ENCODE measurements at regions not wholly inside any gene's neighbourhood (a gene's known extent, or its start where the extent isn't known, plus 50 kb on each side); places are given as distances from the start of the nearest gene placed in this dataset.
"Not testable (repeated sequence)": the region's sequence is repeated elsewhere in the genome, so short reads cannot be mapped to it uniquely, and the experiment has no call there.

DNA sequence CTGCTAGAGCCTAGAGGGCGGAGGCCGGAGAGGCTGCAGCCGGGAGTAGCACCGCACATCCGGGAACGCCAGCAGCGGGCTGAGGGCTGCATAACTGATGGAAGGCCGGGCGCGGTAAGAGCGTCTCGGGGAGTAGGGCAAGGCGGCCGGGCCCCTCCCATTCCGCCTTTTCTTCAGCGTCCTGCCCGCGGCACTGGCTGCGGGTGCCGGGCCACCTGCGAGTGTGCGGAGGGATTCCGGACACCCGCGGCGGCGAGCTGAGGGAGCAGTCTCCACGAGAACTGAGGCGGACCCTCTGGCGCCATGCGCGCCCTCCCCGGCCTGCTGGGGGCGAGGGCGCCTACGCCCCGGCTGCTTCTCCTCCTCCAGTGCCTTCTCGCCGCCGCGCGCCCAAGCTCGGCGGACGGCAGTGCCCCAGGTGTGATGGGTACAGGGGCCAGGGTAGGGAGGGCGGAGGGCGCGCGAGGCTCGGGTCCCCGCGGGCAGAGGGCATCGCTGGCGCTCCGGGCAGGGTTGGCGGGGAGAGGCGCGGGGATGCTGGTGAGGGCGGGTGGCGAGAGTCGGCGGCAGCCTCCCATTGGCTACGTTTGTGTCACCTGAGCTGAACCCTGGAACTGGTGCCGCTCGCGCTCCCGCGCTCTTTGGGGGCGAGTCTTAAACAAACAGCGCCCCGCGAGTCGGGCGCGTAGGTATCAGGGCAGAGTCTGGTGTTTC lies 334.4 kb downstream of the SRGAP2C start:
- DNase-seq (ENCODE audit: low spot score) = no peak

DNA sequence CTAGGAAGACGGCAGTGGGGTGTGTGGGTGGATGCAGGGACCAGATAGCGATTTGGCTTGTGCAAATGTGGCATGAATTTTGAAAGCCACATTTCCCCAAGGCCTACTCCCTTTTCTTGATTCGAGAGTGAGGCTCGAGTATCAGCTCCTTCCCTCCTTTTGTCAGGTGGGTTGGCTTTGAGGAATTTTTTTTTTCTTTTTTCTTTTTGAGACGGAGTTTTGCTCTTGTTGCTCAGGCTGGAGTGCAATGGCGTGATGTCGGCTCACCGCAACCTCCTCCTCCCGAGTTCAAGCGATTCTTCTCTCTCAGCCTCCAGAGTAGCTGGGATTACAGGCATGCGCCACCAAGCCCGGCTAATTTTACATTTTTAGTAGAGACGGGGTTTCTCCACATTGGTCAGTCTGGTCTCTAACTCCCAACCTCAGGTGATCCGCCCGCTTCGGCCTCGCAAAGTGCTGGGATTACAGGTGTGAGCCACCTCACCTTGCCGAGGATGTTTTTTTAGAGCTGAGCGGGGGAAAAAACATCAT lies 335.0 kb downstream of the SRGAP2C start:
- not testable (repeated sequence) for DNase-seq (ENCODE audit: low spot score)

DNA sequence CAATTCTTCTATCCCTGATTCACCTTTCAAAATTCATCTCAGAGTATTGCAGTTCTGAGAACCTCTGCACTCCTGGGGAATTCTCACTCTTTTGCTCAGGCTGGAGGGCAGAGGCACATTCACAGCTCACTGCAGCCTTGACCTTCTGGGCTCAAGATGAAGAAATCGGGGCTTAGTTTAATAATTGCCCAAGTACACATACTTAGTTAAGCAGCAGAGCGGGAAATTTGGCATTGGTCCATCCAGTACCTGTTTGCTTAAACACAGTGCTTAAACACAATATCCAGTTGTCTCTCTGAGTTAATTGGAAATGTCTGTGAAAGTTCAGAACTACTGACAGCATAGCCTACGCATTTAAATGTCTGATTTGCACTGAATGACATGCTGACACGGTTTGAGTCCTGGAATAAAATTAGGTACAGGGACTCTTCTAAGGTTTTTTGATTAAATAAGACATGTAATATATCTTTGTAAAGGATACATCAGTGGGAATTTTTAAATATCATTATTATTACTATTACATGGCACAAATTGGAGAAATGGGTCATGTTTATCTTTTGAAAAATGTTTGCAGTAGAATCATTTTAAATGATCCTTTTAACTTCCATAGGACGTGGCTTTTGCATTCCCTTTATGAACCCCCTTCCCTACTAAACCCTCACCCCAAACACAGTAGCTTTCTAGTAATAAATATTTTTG lies 337.4 kb downstream of the SRGAP2C start:
- DNase-seq (ENCODE audit: low spot score) = no peak

DNA sequence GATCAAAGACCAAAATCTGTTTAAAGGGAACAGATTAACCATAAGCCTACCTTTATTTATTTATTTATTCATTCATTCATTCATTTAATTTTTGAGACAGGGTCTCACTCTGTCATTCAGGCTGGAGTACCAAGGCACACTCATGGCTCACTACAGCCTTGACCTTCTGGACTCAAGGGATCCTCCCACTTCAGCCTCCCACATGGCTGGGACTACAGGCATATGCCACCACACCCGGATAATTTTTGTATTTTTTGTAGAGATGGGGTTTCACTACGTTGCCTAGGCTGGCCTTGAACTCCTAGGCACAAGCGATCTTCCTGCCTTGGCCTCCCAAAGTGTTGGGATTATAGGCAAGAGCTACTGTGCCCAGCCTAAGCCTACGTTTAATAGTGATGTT lies 338.3 kb downstream of the SRGAP2C start:
- DNase-seq (ENCODE audit: low spot score) = not testable (repeated sequence)

DNA sequence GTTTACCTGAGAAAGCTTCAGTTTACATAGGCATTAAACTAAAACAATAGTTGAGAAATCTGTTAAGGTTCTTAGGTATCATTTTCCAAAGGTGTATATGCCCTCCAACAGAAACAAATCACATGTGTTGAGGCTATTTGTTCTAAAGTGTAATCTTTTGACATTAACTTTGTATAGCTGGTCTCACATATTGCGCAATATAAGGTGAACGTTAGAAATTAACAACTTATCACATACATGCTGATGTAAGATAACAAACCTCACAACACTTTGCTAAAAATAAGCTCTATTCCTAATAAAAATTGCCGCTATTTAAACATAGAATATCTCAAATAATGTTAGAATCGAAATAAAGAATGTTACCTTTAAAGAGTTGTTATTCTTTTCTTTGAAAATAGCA lies 340.6 kb downstream of the SRGAP2C start:
- no peak for DNase-seq (ENCODE audit: low spot score)

DNA sequence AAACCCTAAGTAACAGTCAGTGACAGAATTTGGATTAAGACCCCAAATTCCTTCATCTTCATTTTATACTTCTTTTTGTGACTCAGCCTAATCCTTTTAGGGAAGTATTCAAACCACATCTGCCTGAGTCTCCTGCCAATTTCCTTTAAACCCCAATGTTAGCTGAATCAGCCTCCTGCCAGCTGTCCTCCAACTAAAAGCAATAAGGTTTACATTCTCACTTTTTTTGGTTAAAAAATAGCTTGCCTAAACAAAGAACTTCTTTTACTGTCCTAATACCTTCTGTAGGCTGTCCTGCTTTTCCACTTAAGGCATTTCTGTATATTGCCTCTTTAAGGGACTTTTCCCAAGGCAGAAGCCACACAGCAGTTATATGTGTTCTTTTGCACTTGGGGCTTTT lies 344.2 kb downstream of the SRGAP2C start:
- DNase-seq (ENCODE audit: low spot score) = not testable (repeated sequence)

DNA sequence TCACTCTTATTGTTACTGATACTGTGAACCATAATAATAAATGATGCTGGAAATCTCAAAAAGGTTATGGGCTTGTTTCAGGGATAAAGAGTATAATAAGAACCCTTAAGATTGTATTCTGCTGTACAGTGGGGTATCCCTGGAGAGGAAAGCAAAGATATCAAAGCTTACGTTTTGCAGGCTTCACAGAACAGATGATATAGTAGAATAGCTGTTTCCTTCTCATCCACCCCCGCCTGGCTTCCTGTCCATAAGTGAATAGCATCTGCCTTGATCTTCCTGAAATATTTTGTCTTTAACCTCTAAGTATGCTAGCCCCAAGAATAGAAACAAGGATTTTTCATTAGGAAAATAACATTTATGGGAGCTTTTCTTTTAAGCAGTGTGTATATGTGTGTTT lies 345.3 kb downstream of the SRGAP2C start:
- not testable (repeated sequence) for DNase-seq (ENCODE audit: low spot score)

DNA sequence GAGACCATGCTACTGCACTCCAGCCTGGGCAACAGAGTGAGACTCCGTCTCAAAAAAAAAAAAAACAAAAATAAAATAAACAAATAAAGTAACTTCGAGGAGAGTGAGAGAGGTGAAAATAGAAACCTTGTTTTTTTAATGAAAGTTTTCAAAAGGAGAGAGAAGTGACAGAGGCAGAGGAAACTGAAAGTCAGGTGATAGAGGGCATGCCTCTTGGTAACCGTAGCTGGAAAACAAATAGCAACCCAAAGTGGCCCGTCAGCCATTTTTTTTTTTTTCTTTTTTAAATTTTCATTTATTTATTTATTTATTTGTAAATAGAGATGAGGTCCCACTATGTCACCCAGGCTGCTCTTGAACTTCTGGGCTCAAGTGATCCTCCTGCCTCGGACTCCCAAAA lies 347.0 kb downstream of the SRGAP2C start:
- not testable (repeated sequence) for DNase-seq (ENCODE audit: low spot score)

DNA sequence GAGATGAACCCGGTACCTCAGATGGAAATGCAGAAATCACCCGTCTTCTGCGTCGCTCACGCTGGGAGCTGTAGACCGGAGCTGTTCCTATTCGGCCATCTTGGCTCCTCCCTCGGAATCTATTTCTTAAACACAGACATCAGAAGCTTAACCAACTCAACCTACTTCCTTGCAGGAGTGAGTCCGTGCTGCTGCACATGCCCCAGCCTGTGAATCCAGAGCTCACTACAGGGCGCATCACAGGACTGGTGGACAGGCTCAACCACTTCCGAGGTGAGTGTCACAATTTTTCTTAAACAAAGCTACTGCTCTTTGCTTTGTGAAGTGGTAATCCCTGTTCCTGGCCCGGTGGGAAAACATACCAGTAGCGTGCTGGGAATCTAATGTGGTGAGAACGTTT lies 353.4 kb downstream of the SRGAP2C start:
- not testable (repeated sequence) for DNase-seq (ENCODE audit: low spot score)

DNA sequence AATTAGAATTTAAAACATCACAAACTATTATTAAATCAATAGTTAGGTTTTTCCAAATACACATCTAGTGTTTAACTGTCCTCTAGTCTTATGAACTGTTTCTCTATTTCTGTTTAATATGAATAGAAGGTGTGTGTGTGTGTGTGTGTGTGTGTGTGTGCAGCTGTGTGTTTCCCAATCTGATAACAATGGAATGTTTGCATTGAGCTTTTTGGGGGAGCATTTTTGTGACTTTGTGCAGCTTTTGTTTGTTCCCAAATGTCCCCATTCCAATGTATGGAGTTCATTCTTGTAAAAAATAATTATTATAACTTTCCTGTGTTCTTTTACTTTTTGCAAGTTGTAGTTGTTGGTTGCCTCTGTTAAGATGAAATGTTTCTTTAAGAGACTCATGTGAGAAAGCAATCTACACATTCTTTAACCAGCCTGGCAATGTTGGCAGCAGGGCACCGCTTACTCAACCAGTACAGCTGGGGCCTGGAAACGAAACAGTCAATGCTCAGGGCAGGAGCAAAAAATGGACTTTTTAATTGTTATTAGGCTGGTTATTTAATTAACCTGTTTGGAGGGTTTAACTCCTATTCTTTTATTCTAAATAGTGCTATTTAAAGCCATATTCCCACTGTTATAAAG lies 354.3 kb downstream of the SRGAP2C start:
- no peak for DNase-seq (ENCODE audit: low spot score)

DNA sequence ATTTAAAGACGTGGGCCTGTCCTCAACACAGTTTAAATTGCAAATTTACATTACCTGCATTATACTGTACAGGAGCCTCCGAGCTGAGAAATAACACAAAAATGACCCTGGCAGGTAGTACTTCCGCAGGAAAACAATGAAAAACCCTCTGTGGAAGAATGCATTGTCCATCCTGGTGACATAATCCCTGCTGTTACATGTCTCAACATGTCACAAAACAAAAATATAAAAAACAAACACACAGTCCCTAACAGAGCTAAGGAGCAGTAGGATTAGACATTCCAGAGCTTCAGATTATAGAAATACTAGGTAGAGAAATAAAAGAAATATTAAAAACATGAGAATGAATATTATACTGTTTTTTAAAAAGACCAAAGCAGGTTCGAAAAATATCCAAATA lies 359.2 kb downstream of the SRGAP2C start:
- not testable (repeated sequence) for DNase-seq (ENCODE audit: low spot score)

DNA sequence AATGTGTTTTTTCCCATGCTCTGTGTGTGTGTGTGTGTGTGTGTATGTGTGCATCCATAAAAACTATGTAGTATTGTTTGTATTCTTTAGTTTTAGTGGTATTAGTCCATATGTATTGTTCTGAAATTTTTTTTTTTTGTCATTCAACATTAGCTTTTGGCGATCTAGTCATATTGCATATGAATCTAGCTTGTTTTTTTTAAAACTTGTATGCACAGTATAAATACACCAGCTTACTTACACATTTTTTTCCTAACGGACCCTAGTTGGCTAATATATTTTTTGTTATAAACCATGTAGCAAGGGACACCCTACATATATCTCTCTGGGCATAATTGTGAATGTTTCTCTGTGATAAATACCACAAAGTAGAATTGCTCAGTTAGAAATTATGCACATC lies 359.7 kb downstream of the SRGAP2C start:
- no peak for DNase-seq (ENCODE audit: low spot score)

DNA sequence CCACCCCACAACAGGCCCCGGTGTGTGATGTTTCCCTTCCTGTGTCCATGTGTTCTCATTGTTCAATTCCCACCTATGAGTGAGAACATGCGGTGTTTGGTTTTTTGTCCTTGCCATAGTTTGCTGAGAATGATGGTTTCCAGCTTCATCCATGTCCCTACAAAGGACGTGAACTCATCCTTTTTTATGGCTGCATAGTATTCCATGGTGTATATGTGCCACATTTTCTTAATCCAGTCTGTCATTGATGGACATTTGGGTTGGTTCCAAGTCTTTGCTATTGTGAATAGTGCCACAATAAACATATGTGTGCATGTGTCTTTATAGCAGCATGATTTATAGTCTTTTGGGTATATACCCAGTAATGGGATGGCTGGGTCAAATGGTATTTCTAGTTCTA lies 361.1 kb downstream of the SRGAP2C start:
- not testable (repeated sequence) for DNase-seq (ENCODE audit: low spot score)

DNA sequence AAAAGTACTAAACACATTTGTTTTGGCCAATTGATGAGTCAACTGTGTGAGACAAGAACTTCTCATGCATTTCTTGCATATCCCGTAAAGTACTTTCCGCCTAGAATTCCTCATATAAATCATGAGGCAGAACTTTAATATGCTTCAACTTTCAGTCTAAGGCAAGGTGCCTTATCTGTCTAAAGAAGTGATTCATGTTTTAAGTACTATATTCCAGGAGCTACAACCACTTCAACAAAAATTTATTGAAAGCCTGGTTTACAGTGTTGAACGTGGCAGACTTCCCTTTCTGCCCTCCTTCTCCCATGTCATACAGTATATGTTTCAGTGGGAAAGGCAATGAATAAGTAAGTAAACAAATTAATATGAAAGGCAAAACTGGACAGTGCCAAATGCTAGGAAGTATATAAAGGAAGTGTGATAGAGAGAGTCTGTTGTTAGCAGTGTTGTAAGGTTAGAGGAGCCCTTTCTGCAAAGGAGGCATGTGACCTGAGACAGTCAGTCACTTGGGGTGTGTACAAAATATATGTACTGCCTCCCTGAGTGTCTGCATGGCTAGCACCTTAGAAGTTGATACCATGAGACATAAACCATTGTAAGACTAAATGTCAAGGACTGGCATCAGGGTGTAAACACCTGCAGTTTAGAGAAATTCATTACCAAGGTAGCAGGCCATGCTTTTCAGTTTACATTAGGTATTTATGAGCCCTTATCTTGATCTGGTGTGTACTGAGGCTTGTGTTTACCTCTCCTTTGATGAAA lies 362.2 kb downstream of the SRGAP2C start:
- DNase-seq (ENCODE audit: low spot score) = peak; percentile 13

DNA sequence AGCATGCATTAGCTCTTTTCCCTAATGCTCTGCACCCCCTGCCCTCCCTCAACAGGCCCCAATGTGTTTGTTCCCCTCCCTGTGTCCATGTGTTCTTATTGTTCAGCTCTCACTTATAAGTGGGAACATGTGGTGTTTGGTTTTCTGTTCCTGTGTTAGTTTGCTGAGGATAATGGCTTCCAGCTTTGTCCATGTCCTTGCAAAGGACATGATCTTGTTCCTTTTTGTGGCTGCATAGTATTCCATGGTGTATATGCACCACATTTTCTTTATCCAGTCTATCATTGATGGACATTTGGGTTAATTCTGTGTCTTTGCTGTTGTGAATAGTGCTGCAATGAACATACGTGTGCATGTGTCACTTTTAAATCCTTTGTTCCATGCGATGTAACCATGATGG lies 363.0 kb downstream of the SRGAP2C start:
- not testable (repeated sequence) for DNase-seq (ENCODE audit: low spot score)

DNA sequence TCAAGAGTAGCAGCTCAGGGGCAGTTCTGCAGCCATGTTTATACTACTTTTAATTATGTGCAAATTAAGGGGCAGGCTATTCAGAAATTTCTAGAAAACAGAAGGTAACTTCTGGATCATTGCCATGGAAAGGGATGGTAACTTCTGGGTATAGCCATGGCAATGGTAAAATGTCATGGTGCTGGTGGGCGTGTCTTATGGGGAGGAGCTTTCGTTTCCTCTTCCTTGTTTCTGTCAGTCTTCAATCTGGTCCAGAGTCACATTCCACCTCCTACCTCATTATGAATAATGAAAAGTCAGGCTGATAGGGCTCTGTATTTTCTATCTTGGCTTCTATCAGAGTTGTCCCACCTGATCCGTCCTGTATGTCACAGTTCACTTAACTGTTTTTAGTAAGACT lies 366.0 kb downstream of the SRGAP2C start:
- DNase-seq (ENCODE audit: low spot score) = not testable (repeated sequence)

DNA sequence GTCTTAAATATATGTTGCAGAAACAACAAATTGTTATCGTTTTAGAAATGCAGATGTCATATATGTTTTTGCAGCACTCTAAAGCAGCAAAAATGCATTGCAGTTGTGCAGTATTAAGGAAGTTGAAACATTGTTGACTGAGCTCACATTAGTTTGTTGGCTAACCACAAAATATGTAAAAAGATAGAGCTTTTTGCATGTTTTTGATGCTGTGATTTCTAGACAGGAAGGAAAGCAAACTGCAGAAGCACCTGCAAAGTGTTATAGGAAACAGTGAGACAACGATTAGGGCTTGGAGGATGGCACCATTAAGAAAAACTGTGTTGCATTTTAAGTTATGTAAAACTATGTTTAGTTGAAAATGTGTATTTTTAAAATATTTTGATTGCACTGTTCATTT lies 366.7 kb downstream of the SRGAP2C start:
- DNase-seq (ENCODE audit: low spot score) = not testable (repeated sequence)

DNA sequence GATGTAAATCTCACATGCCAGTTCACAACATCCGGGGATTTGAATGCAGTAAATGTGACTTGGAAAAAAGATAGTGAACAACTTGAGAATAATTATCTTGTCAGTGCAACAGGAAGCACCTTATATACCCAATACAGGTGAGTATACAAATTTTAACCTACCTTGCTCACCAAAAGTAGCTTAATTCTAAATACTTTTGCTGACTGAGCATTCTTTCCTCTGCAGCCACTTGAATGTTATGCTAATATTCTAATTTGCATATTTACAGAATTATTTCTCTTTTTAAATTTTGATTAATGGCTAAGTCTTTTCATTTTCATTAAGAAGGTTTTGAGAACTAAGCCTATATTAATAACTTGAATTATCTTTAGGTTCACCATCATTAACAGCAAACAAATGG lies 371.8 kb downstream of the SRGAP2C start:
- not testable (repeated sequence) for DNase-seq (ENCODE audit: low spot score)

DNA sequence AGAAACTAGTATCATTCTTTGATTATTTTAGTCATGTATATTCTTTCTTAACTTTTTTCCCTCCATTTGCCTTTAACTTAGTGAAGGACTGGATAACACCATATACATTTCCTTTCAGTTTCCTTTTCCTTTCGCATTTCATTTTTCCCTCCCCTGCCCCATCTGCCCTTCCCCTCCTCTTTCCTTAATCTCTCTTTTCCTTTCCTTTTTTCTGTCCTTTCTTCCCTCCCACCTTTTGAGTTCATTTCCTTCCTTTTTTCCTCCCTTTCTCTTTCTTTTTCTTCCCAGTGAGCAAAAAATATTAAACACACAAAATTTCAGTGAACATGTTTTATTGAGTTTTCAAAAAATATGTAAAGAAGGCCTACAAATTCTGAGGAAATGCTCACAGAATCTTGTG lies 373.3 kb downstream of the SRGAP2C start:
- DNase-seq (ENCODE audit: low spot score) = not testable (repeated sequence)

DNA sequence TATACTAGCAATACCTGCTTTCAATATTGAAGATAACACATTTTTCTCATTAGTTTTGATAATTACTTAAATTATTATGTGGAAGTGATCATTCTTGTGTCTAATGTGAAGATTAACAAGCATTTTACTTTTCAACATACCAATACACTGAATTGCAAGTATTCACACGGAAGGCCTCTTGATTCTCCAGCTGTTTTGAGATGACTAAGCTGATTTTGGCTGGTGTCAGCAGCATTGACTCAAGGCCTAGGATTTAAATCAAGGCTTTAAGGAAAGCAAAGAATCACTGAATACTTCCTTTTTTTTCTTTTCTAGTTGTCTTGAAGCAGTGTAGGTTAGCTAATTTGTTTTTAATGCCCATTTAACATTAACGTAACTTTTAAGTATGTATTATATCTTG lies 373.7 kb downstream of the SRGAP2C start:
- peak; percentile 74 for DNase-seq (ENCODE audit: low spot score)

DNA sequence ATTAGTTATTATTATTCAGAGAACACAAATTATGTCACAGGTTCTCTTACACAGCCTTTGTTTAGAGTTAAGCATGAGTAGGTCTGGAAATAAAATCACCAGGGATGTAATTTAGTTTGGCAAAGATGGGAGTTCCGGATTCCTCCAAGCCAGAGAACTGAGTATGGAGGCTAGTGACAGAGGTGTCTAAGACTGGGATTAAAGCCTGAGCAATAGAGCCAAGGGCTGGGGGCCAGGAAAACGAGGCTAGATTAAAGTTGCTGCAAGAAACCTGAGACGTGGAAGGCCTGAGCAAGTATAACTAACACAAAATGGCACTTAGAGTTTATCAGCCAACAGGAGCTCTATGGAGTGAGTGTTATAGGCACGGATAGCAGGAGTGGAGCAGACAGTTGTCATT lies 381.6 kb downstream of the SRGAP2C start:
- DNase-seq (ENCODE audit: low spot score) = no peak

DNA sequence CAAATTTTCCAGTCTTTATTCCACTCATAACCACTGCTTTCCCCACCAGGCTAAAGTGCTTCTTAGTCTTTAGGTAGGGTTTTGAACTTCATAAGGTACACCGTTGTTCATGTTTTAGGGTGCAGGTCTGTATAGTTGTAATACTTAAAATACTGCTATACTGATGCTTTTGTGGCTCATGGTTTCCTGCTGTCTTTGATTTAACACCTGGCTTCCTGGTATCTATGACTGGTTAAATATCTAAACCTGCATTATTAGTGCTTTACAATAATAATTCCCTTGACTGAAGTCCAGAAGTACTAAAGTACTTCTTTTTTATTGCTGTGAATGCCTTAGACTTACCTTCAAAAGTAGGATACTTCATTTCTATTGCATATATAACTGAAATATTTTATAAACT lies 384.7 kb downstream of the SRGAP2C start:
- DNase-seq (ENCODE audit: low spot score) = no peak
